HPDE6-E6E7 (cell line): ENCODE measurements at regions not wholly inside any gene's neighbourhood (a gene's known extent, or its start where the extent isn't known, plus 50 kb on each side); places are given as distances from the start of the nearest gene placed in this dataset.

ENCODE experiments used
- DNase-seq: peaks from one replicate; pipeline ENCODE4 v3.0.0; 2011; ENCODE audit warnings: missing footprints; ENCODE audit errors: extremely low spot score

GRCh38 chr3:194804796-194805195, 119.1 kb downstream of the FAM43A start:
- DNase-seq = no peak

DNA sequence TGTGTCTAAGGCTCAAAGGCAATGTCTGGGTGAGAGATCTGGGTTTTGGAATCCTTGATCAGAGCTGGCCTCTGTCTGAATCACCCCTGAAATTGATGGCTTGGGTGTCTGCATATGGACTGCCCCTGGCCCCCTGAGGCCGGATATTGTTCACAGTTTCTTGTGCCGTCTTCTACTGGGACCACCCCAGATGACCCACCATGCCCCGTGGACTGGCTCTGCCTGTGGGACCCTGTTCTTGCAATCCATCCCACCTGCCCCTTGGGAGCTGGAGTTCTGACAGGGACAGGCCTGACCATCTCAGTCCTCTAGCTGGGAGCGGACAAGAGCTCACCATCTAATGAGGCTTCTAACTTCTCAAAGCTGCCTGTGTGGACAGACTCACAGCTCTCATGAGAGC, 119.9 kb downstream of the FAM43A start:
- no peak for DNase-seq

- DNase-seq = peak; percentile 57
These were observed 121.4 kb downstream of the FAM43A start for GRCh38 chr3:194806991-194807630.

DNA sequence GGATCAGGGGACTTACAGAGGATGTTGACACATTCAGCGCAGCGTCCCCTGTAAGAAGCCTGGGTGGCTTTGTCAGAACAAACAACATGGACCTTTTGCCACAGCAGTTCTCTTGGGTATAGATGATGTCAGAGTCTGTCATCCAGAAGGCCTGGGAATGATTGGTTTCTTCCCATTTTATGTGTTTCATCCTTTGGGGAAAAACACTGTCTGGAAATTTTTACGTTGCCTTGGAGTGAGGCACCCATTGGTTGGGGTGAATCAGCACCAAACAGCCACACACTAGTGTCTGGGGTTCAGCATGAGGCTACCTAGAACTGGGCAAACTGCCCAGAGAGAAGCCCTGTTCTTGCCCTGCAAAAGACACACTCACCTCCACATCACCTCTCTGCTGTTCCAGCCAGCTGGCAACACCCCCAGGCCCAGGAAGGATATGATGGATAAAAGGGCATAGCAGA, 123.0 kb downstream of the FAM43A start:
- peak; percentile 89 for DNase-seq

- DNase-seq = no peak
These were observed 123.7 kb downstream of the FAM43A start for GRCh38 chr3:194809382-194809781.

- no peak for DNase-seq
These were observed 124.4 kb downstream of the FAM43A start for GRCh38 chr3:194810076-194810475.

GRCh38 chr3:194811118-194811517, 125.4 kb downstream of the FAM43A start:
- DNase-seq = no peak

- DNase-seq = no peak
These were observed 126.5 kb downstream of the FAM43A start for GRCh38 chr3:194812176-194812575.

DNA sequence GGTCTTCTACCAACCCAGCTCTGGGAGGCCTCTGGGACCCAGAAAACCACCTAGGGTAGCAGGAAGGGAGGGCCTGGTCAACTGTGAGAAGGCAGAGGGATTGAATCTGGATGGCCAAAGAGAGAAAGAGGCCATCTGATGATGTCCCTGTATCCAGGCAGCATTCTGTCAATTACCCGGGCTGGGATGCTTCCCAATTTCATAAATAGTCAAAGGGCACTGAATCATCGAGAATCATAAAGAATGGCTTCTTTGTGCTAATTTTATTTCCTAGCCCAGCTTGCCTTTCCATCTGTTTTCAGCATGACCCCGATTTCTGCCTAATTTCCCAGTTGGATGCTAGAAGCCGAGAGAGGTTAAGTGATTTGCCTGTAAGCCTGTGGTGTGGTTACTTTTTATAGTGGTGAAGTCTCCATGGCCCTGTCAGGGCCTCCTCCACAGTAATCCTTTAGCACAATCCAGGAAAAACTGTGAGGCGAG, 129.2 kb downstream of the FAM43A start:
- no peak for DNase-seq

DNA sequence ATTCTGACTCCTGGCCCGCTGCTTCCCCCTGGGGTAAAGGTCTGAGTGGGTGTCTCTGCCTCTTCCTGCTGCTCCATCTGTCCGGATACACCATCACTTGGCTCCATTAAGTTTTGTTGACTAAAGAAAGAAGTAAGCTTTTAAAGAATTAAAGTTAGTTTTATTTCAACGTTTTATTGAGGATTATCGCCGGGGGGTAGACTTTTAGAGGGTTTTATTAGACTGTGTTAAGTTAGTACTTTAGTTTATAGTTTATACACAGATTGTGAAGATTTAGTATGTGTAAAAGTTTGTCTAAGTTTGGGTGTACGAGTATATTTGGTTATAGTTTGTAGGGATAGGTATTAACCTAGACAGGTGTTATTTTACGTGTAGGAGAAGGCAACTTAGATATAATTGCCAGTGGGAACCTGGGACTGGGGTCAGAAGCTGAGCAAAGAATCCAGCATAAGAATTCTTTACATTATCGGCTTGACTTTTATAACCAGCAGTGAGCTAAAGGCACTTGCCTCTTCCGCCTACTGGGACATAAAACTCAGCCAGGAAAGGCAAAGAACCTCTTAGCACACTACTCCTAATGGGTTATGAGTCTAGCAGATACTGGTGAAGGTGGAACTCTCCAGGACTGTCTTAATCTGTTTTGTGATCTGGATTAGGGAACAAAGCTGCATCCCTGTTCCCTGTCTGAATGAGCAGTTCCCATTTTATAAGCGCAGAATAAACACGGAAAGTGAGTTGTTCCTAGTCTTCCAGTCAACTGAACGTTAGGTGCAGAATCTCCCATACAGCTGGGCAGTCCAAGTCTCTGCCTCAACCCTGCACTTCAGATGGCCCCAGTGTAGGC, 131.3 kb downstream of the FAM43A start:
- DNase-seq = no peak

DNA sequence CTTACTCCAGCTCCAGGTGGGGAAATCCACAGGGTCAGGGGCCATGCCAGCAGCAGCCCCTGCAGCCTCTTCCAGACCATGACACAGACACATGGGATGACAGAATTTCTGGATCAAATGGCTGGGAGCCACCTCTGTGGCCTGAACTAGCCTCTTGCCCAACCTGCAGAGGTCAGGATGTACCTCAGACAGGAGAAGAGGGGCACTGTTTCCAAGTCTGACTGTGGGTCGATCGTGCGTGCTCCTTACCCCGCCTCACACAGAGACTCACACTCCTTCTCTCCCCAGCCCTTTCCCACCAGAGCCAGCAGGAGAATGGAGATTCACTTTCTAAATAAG, 131.9 kb downstream of the FAM43A start:
- DNase-seq = no peak

DNA sequence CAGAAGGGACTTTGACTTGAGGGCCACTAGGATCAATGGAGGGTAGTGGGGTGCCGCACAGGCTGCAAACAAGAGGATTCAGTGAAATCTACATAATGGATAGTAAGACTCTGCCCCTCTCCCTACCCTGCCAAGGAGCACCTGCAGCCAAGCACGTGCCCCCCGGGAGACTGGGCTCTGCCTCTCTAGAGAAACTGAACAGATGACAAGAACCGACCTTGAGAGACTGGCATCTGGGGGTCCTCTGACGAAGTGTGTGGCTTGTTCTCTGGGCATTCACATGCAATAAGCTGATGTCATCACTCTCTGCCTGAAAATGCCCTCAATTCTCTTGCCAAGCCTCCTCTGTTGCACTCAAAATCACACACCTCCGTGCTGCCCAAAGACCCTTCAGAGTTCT, 132.3 kb downstream of the FAM43A start:
- no peak for DNase-seq

DNA sequence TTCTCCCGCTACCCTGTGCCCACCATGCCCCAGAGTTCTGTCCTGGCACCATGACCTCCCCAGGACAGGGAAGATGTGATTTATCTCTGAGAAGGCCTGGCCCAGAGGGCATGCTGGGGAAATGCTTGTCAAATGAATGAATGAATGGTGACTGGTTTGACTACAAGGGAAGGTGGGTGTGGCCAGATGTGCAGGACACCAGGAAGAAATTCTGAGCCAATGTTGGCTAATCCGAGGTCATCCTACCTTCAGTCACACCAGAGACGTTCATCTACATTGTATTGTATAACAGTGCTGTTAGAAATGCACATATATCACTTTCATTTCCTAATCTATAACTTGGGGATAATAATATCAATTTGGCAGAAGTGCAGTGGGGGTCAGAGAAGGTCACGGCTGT, 138.4 kb downstream of the FAM43A start:
- DNase-seq = no peak

- DNase-seq = no peak
These were observed 139.0 kb downstream of the FAM43A start for GRCh38 chr3:194824701-194825111.

DNA sequence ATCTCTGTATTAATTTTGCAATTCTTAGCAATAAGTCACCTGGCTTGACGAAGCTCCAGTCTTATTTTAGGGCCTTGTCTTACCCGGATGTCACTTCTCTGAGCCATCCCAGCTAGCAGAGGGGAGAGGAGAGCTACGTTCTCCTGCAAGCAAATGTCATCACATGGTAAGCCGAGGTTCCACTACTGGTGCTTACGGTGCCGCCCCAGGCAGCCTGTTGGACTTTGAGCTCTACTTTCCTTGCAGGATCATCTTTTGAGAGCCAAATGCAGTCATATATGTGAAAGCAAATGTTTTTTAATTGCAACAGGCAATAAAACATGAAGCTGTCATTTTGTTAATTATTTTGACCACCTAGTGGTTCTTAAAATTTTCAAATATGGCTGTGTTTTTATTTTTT, 140.9 kb downstream of the FAM43A start:
- DNase-seq = no peak

DNA sequence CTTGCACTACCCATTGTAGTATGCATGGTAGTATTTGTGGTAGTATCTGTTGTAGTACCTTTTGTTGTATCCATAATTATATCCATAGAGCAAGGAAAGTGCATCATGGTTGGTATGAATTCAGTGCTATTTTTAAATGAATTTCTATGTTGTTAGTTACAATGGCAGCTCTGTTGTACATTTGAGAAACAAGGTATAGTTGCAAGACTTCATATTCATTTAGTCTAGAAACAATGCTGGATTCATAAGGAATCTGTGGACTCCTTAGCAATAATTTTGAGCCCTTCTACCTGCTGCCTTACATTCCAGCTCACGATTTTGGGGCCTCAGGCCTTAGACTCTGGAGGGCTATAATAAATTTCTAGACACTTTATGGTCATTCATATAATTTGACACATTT, 141.8 kb downstream of the FAM43A start:
- DNase-seq = no peak

DNA sequence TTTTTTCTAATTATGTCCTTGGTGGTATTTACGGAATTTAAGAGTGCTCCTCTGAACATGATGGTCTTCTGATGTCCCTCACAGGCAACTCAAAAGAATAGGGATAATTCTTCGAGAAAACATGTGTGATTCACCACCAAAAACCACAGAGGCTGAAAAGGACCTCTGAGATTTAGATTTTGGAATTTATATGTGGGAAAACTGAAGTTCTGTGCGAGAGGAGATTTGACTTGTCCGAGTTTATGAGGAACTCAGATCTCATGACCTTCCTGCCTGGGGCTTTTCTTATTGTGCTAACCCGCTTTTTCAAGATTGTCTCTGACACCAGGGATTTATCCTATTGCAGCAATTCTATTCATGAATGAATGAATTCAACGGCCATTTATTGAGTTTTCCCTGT, 142.4 kb downstream of the FAM43A start:
- DNase-seq = no peak

DNA sequence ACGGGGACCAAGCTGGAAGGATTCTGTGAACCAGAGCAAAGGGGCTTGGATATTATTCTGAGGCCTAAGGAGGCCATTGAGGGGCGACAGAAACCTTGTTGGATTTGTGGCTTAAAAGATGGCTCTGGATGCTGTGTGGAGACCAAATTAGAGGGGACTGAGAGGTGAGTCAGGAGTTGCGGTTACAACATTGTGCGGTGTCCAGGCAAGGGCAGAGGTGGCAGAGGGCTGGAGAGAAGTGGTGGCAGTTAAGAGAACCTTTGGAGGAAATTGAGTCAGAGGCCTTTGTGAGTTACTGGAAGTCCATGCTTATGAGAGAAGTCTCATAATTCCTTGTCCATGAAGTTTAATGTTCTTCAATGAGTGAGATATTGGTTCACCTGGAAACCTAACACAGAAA, 143.2 kb downstream of the FAM43A start:
- no peak for DNase-seq

GRCh38 chr3:194830401-194830800, 144.7 kb downstream of the FAM43A start:
- DNase-seq = no peak

- no peak for DNase-seq
These were observed 145.3 kb downstream of the FAM43A start for GRCh38 chr3:194830978-194831377.

- no peak for DNase-seq
These were observed 146.8 kb downstream of the FAM43A start for GRCh38 chr3:194832346-194833104.

GRCh38 chr3:194833114-194833910, 147.6 kb downstream of the FAM43A start:
- DNase-seq = no peak
